ENCODE measurements at regions not wholly inside any gene's neighbourhood (a gene's known extent, or its start where the extent isn't known, plus 50 kb on each side); places are given as distances from the start of the nearest gene placed in this dataset.

DNA sequence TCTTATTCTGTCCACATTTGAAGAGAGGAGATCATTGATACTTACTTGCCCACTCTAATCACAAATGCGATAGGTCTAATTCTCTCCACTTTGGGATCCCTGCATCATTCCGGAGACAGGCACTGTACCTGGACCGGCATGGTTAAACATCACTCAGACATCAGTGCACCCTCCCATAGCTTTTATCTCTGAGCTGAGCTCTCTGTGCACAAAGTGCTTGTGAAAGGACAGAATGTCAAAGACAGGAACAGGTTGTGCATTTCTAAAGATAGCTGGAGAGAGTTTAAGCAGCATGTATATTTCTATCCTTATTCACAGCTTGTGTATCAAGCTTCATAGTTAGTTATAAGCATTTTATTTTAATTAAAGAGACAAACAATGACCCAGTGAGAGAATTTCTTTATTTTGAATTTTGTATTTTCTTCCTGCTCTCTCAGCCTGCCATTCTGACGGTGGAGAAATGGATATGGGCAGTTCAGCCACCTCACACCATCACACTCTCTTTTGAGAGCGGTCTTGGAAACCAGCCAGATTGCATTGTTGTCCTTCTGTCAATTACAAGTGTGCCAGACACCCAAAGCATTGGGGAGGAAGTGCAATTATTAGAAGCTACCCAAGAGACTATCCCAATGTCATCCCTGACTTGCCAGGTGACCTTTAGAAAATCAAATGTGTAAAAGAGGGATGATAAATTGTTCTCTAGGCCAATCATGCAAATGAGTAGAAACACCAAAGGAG is 65.2 kb upstream of the CHL1 start:
- ATAC-seq (ENCODE audit: low FRiP score) (no peak), DNase-seq (no peak)
- no peaks in the 10 kb centered on the region for H3K36me3 ChIP-seq (ENCODE audit: control insufficient read depth in 1 of 2, insufficient read depth in 2 of 2, low read length in 1 of 2)
- intact Hi-C loops (cut with DNase I) = no loop called here
- H3K27me3 ChIP-seq (ENCODE audit: control insufficient read depth in 1 of 2, insufficient read depth in 2 of 2, low read length in 1 of 2) = no peaks in the 10 kb centered on the region
- peaks cover 4% of the 10 kb centered on the region for H3K9me3 ChIP-seq (ENCODE audit: control insufficient read depth, low read length)
- H3K27ac ChIP-seq (ENCODE audit: low read depth in 1 of 2, low read length in 2 of 2) = no peak overlapping the region
- WGBS, 2 donors = 75 to 79% methylated on average over 5 of the region's 5 CpGs
- no peak overlapping the region for H3K4me3 ChIP-seq (ENCODE audit: low read length in 2 of 2)
- no peaks in the 10 kb centered on the region for H3K4me1 ChIP-seq (ENCODE audit: control insufficient read depth in 1 of 2, insufficient read depth in 2 of 2, low read length in 2 of 2)

- H3K4me1 ChIP-seq (ENCODE audit: control insufficient read depth in 1 of 2, insufficient read depth in 2 of 2, low read length in 2 of 2) = no peaks in the 10 kb centered on the region
- H3K9me3 ChIP-seq (ENCODE audit: control insufficient read depth, low read length) = peaks cover 4% of the 10 kb centered on the region
- intact Hi-C loops (cut with DNase I) = no loop called here
- DNase-seq = no peak
- ATAC-seq (ENCODE audit: low FRiP score) = no peak
- H3K27me3 ChIP-seq (ENCODE audit: control insufficient read depth in 1 of 2, insufficient read depth in 2 of 2, low read length in 1 of 2) = no peaks in the 10 kb centered on the region
- no peak overlapping the region for H3K27ac ChIP-seq (ENCODE audit: low read depth in 1 of 2, low read length in 2 of 2)
- no peak overlapping the region for H3K4me3 ChIP-seq (ENCODE audit: low read length in 2 of 2)
- H3K36me3 ChIP-seq (ENCODE audit: control insufficient read depth in 1 of 2, insufficient read depth in 2 of 2, low read length in 1 of 2) = no peaks in the 10 kb centered on the region
Observed at GRCh38 chr3:132378-132777, 64.2 kb upstream of the CHL1 start.

DNA sequence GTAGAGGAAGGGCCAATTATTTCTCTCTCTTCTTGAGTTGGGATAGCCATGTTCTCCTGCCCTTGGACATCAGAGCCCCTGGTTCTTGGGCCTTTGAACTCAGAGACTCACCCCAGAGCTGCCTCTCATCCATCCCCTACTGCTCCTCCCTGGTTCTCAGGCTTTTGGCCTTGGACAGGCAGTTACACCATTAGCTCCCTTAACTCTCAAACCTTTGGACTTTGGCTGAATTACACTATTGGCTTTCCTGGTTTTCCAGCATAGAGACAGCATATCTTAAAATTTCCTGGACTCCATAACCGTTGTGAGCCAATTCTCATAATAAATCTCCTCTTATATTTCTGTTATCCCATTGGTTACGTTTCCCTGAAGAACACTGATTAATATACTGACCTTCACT is 63.7 kb upstream of the CHL1 start:
- Histone ChIP-seq H3K9me3 (ENCODE audit: control insufficient read depth, low read length) (peaks cover 4% of the 10 kb centered on the region), H3K4me1 (ENCODE audit: control insufficient read depth in 1 of 2, insufficient read depth in 2 of 2, low read length in 2 of 2) (no peaks in the 10 kb centered on the region), H3K36me3 (ENCODE audit: control insufficient read depth in 1 of 2, insufficient read depth in 2 of 2, low read length in 1 of 2) (no peaks in the 10 kb centered on the region), H3K4me3 (ENCODE audit: low read length in 2 of 2) (no peak overlapping the region), H3K27me3 (ENCODE audit: control insufficient read depth in 1 of 2, insufficient read depth in 2 of 2, low read length in 1 of 2) (no peaks in the 10 kb centered on the region), H3K27ac (ENCODE audit: low read depth in 1 of 2, low read length in 2 of 2) (no peak overlapping the region)
- DNase-seq = no peak
- ATAC-seq (ENCODE audit: low FRiP score) = no peak
- WGBS, 2 donors = 65 to 71% methylated on average over 2 of the region's 2 CpGs
- intact Hi-C loops (cut with DNase I) = no loop called here

GRCh38 chr3:140748-141330 is 55.7 kb upstream of the CHL1 start:
- WGBS, 2 donors = 65 to 72% methylated on average over 5 of the region's 5 CpGs
- H3K27ac ChIP-seq (ENCODE audit: low read depth in 1 of 2, low read length in 2 of 2) = no peak overlapping the region
- DNase-seq (no peak), ATAC-seq (ENCODE audit: low FRiP score) (no peak)
- H3K4me1 ChIP-seq (ENCODE audit: control insufficient read depth in 1 of 2, insufficient read depth in 2 of 2, low read length in 2 of 2) = no peaks in the 10 kb centered on the region
- intact Hi-C loops (cut with DNase I) = no loop called here
- H3K27me3 ChIP-seq (ENCODE audit: control insufficient read depth in 1 of 2, insufficient read depth in 2 of 2, low read length in 1 of 2) = no peaks in the 10 kb centered on the region
- H3K4me3 ChIP-seq (ENCODE audit: low read length in 2 of 2) = no peak overlapping the region
- H3K36me3 ChIP-seq (ENCODE audit: control insufficient read depth in 1 of 2, insufficient read depth in 2 of 2, low read length in 1 of 2) = no peaks in the 10 kb centered on the region
- H3K9me3 ChIP-seq (ENCODE audit: control insufficient read depth, low read length) = no peaks in the 10 kb centered on the region

All from aorta (tissue), 5 donors.